ENCODE measurements at regions not wholly inside any gene's neighbourhood (a gene's known extent, or its start where the extent isn't known, plus 50 kb on each side); places are given as distances from the start of the nearest gene placed in this dataset.

DNA sequence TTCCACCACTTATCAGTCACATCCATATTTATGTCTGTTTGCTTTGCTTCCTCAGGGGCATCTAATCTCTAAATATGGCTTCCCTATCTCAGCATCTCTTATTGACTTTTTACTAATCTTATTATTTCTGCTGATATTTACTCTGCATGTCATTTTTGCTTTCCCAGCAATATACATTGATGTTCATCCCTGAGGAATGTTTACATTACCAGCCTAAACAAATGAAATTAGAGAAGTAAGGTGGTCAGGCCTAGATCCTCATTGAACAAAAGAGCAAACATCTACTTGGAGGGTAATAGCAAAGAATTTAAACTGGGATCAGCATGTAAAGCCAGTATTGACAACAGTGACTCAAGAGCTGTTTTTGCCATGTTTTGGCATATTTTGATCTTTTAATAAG lies 546.4 kb downstream of the MMUT start:
- no peak for DNase-seq
- no peak overlapping the region for H3K4me3 Mint-ChIP-seq
- ATAC-seq = no peak
- ChIA-PET CTCF (no interaction called here), POLR2A (no interaction called here)
- H3K27me3 Mint-ChIP-seq (ENCODE audit: low read depth) = no peaks in the 10 kb centered on the region
- H3K4me1 Mint-ChIP-seq (ENCODE audit: low read depth) = no peaks in the 10 kb centered on the region
- H3K27ac Mint-ChIP-seq = no peak overlapping the region
- peaks cover 23% of the 10 kb centered on the region for H3K9me3 Mint-ChIP-seq (ENCODE audit: insufficient read depth)
- H3K36me3 Mint-ChIP-seq (ENCODE audit: low read depth) = no peaks in the 10 kb centered on the region

- Mint-ChIP-seq H3K4me3 (no peak overlapping the region), H3K9me3 (ENCODE audit: insufficient read depth) (peaks cover 23% of the 10 kb centered on the region), H3K27me3 (ENCODE audit: low read depth) (no peaks in the 10 kb centered on the region), H3K4me1 (ENCODE audit: low read depth) (no peaks in the 10 kb centered on the region), H3K36me3 (ENCODE audit: low read depth) (no peaks in the 10 kb centered on the region), H3K27ac (no peak overlapping the region)
- CTCF ChIA-PET = no interaction called here
- DNase-seq (no peak), ATAC-seq (no peak)
- POLR2A ChIA-PET = no interaction called here
Measured at GRCh38 chr6:48915591-48915990, 547.5 kb downstream of the MMUT start.

GRCh38 chr6:48912503-48912902 lies 550.5 kb downstream of the MMUT start:
- ChIA-PET CTCF (no interaction called here), POLR2A (no interaction called here)
- H3K27ac Mint-ChIP-seq = no peak overlapping the region
- ATAC-seq (no peak), DNase-seq (no peak)
- H3K36me3 Mint-ChIP-seq (ENCODE audit: low read depth) = no peaks in the 10 kb centered on the region
- H3K27me3 Mint-ChIP-seq (ENCODE audit: low read depth) = no peaks in the 10 kb centered on the region
- peaks cover 16% of the 10 kb centered on the region for H3K9me3 Mint-ChIP-seq (ENCODE audit: insufficient read depth)
- no peak overlapping the region for H3K4me3 Mint-ChIP-seq
- no peaks in the 10 kb centered on the region for H3K4me1 Mint-ChIP-seq (ENCODE audit: low read depth)

DNA sequence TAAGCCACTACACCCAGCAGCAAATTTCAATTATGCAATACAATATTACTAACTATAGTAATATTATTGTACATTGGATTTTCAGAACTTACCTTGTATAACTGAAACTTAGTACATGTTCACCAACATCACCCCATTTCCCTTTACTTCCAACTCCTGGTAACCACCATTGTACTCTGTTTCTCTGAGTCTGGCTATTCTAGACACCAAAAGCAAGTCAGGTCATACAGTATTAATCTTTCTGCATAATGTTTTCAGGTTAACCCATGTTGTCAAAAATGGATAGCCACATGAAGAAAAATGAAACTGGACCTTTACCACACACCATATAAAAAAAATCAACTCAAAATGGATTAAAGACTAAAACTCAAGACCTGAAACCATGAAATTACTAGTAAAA lies 558.2 kb downstream of the MMUT start:
- H3K36me3 Mint-ChIP-seq (ENCODE audit: low read depth) = no peaks in the 10 kb centered on the region
- CTCF ChIA-PET = no interaction called here
- no peak for ATAC-seq
- H3K27ac Mint-ChIP-seq = no peak overlapping the region
- no peaks in the 10 kb centered on the region for H3K9me3 Mint-ChIP-seq (ENCODE audit: insufficient read depth)
- no peak overlapping the region for H3K4me3 Mint-ChIP-seq
- H3K27me3 Mint-ChIP-seq (ENCODE audit: low read depth) = no peaks in the 10 kb centered on the region
- POLR2A ChIA-PET = no interaction called here
- H3K4me1 Mint-ChIP-seq (ENCODE audit: low read depth) = no peaks in the 10 kb centered on the region
- DNase-seq = no peak

DNA sequence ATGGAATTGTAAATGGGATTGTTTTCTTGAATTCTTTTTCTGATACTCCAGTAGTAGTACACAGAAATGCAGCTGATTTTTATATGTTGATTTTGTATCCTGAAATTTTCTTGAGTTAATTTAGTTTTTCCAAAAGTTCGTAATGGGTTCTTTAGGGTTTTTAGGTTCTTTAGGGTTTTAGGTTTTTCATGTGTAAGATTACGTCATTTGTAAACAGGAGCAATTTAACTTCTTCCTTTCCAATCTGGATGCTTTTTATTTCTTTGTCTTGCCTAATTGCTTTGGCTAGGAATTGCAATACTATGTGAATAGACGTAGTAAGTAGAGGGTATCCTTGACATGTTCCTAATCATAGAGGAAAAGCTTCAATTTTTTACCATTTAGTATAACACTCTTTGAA lies 568.6 kb downstream of the MMUT start:
- POLR2A ChIA-PET = interaction anchor here (1.0 kb wide), 1 partner anchor 15 kb away, joined by 3 read pairs; no protein-coding TSS in a partner anchor
- Mint-ChIP-seq H3K27me3 (ENCODE audit: low read depth) (no peaks in the 10 kb centered on the region), H3K4me3 (no peak overlapping the region), H3K4me1 (ENCODE audit: low read depth) (no peaks in the 10 kb centered on the region), H3K36me3 (ENCODE audit: low read depth) (no peaks in the 10 kb centered on the region), H3K9me3 (ENCODE audit: insufficient read depth) (peaks cover 6% of the 10 kb centered on the region), H3K27ac (no peak overlapping the region)
- ATAC-seq (no peak), DNase-seq (no peak)
- CTCF ChIA-PET = no interaction called here

- Mint-ChIP-seq H3K27ac (no peak overlapping the region), H3K9me3 (ENCODE audit: insufficient read depth) (peaks cover 6% of the 10 kb centered on the region), H3K36me3 (ENCODE audit: low read depth) (no peaks in the 10 kb centered on the region), H3K27me3 (ENCODE audit: low read depth) (no peaks in the 10 kb centered on the region), H3K4me1 (ENCODE audit: low read depth) (no peaks in the 10 kb centered on the region), H3K4me3 (no peak overlapping the region)
- DNase-seq = no peak
- no peak for ATAC-seq
- ChIA-PET CTCF (no interaction called here), POLR2A (no interaction called here)
Measured at GRCh38 chr6:48893048-48893447, 570.0 kb downstream of the MMUT start.

- Mint-ChIP-seq H3K4me3 (no peak overlapping the region), H3K9me3 (ENCODE audit: insufficient read depth) (peaks cover 6% of the 10 kb centered on the region), H3K27me3 (ENCODE audit: low read depth) (no peaks in the 10 kb centered on the region), H3K4me1 (ENCODE audit: low read depth) (no peaks in the 10 kb centered on the region), H3K36me3 (ENCODE audit: low read depth) (no peaks in the 10 kb centered on the region), H3K27ac (no peak overlapping the region)
- DNase-seq (no peak), ATAC-seq (no peak)
- POLR2A ChIA-PET = no interaction called here
- CTCF ChIA-PET = no interaction called here
Measured at GRCh38 chr6:48891308-48891707, 571.7 kb downstream of the MMUT start.

GRCh38 chr6:48889429-48889828 lies 573.6 kb downstream of the MMUT start:
- ATAC-seq (no peak), DNase-seq (no peak)
- POLR2A ChIA-PET = no interaction called here
- H3K4me1 Mint-ChIP-seq (ENCODE audit: low read depth) = no peaks in the 10 kb centered on the region
- no peak overlapping the region for H3K27ac Mint-ChIP-seq
- CTCF ChIA-PET = no interaction called here
- peaks cover 2% of the 10 kb centered on the region for H3K9me3 Mint-ChIP-seq (ENCODE audit: insufficient read depth)
- H3K27me3 Mint-ChIP-seq (ENCODE audit: low read depth) = no peaks in the 10 kb centered on the region
- no peaks in the 10 kb centered on the region for H3K36me3 Mint-ChIP-seq (ENCODE audit: low read depth)
- no peak overlapping the region for H3K4me3 Mint-ChIP-seq

DNA sequence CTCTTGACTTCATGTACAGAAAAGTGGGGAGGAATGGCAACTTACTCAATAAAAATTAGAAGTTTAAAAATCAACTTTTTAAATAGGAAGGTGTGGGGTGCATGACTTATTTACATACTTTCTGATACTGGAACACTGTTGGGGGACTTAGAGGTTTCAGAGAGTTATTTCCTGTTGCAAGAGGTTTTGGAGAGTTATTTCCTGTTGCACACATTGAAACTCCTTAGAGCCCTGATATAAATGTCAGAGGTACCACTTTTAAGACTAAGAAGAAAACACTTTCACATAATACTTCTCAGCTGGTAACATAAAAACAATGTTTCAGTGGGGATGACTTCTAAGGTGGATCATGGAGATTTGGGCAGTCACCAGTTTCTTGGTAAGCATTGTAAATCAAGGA lies 579.9 kb downstream of the MMUT start:
- no peak overlapping the region for H3K27ac Mint-ChIP-seq
- H3K9me3 Mint-ChIP-seq (ENCODE audit: insufficient read depth) = peaks cover 14% of the 10 kb centered on the region
- DNase-seq (no peak), ATAC-seq (no peak)
- ChIA-PET POLR2A (no interaction called here), CTCF (no interaction called here)
- no peaks in the 10 kb centered on the region for H3K27me3 Mint-ChIP-seq (ENCODE audit: low read depth)
- H3K4me1 Mint-ChIP-seq (ENCODE audit: low read depth) = peaks cover 2% of the 10 kb centered on the region
- no peak overlapping the region for H3K4me3 Mint-ChIP-seq
- H3K36me3 Mint-ChIP-seq (ENCODE audit: low read depth) = no peaks in the 10 kb centered on the region

DNA sequence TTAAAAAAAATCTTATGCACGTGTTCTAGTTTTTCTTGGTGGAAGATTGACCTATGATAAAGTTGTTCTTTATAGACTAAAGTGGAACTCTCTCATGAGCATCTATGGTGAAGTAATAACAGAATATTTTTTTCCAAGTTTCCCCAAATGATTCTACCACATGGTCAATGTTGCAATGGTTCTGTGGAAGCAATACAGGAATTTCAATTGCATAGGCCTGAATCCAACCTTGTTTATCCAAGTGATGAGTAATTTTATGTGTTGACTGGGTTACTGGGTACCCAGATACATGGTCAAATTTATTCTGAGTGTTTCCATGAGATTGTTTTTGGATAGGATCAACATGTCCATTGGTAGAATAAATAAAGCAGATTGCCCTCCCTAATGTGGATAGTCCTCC lies 581.5 kb downstream of the MMUT start:
- no peak for DNase-seq
- no peaks in the 10 kb centered on the region for H3K36me3 Mint-ChIP-seq (ENCODE audit: low read depth)
- CTCF ChIA-PET = no interaction called here
- POLR2A ChIA-PET = no interaction called here
- H3K4me1 Mint-ChIP-seq (ENCODE audit: low read depth) = peaks cover 2% of the 10 kb centered on the region
- ATAC-seq = no peak
- no peak overlapping the region for H3K4me3 Mint-ChIP-seq
- no peaks in the 10 kb centered on the region for H3K27me3 Mint-ChIP-seq (ENCODE audit: low read depth)
- H3K27ac Mint-ChIP-seq = no peak overlapping the region
- H3K9me3 Mint-ChIP-seq (ENCODE audit: insufficient read depth) = peaks cover 19% of the 10 kb centered on the region

DNA sequence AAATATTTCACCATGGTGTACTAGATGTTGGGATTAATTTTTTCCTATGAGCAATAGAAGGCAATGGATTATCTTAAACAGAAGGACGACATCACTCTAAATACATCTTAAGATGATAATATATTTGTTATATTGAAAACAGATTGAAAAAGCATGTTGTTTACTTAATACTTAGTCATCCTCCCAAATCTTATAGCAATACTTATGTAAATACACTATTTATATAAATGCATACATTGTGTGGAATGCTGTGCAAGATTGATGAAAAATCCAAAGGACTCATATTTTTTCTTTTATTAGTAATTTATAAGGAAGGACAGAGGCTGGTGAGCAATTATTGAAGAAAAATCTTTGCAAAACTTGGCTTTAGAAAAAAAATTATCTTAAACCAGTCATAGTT lies 593.5 kb downstream of the MMUT start:
- ATAC-seq = no peak
- no peak overlapping the region for H3K4me3 Mint-ChIP-seq
- H3K4me1 Mint-ChIP-seq (ENCODE audit: low read depth) = no peaks in the 10 kb centered on the region
- POLR2A ChIA-PET = no interaction called here
- CTCF ChIA-PET = no interaction called here
- H3K9me3 Mint-ChIP-seq (ENCODE audit: insufficient read depth) = peaks cover 5% of the 10 kb centered on the region
- no peak for DNase-seq
- no peaks in the 10 kb centered on the region for H3K27me3 Mint-ChIP-seq (ENCODE audit: low read depth)
- no peak overlapping the region for H3K27ac Mint-ChIP-seq
- no peaks in the 10 kb centered on the region for H3K36me3 Mint-ChIP-seq (ENCODE audit: low read depth)

DNA sequence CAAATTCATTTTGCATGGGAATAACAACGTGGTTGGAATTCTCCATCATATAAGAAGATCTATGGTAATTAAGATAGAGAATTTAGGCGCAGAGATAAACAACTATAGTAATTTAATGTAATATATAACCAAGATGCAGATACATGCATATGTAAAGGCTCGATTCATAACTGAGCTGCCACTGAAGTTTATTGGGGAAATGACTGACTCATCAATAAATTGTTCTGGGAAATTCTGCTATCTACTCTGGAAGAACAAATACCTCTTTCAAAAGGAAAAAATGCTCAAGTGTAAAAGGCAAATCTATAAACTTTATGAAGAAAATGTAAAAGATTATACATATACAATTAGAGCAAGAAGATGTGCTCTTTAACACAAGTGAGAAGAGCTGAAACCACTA lies 596.4 kb downstream of the MMUT start:
- Mint-ChIP-seq H3K36me3 (ENCODE audit: low read depth) (no peaks in the 10 kb centered on the region), H3K9me3 (ENCODE audit: insufficient read depth) (peaks cover 11% of the 10 kb centered on the region), H3K27me3 (ENCODE audit: low read depth) (no peaks in the 10 kb centered on the region), H3K27ac (no peak overlapping the region), H3K4me1 (ENCODE audit: low read depth) (no peaks in the 10 kb centered on the region), H3K4me3 (no peak overlapping the region)
- DNase-seq (no peak), ATAC-seq (no peak)
- ChIA-PET CTCF (no interaction called here), POLR2A (no interaction called here)

GRCh38 chr6:48860175-48860574 lies 602.9 kb downstream of the MMUT start:
- ChIA-PET POLR2A (no interaction called here), CTCF (no interaction called here)
- no peak overlapping the region for H3K27ac Mint-ChIP-seq
- no peaks in the 10 kb centered on the region for H3K36me3 Mint-ChIP-seq (ENCODE audit: low read depth)
- H3K4me1 Mint-ChIP-seq (ENCODE audit: low read depth) = no peaks in the 10 kb centered on the region
- no peak overlapping the region for H3K4me3 Mint-ChIP-seq
- no peak for DNase-seq
- peaks cover 6% of the 10 kb centered on the region for H3K9me3 Mint-ChIP-seq (ENCODE audit: insufficient read depth)
- H3K27me3 Mint-ChIP-seq (ENCODE audit: low read depth) = no peaks in the 10 kb centered on the region
- ATAC-seq = no peak

Measured in activated CD8-positive, alpha-beta T cell treated with anti-CD3 and anti-CD28 coated beads, Interleukin-2, amount 10 ng/mL, durations not matched to agents 7 days and 5 days (primary cell).